Stimulated activated CD4-positive, alpha-beta T cell treated with anti-CD3 and anti-CD28 coated beads, Interleukin-15, amount 100 ng/mL, for 1 hour (primary cell): ENCODE measurements at regions not wholly inside any gene's neighbourhood (a gene's known extent, or its start where the extent isn't known, plus 50 kb on each side); places are given as distances from the start of the nearest gene placed in this dataset.

Experiments
- DNase-seq, 2 donors: peaks; one replicate each; pipeline ENCODE4 v3.0.0-alpha.2; 2020; ENCODE audit warnings: low read depth in 1 of 2, low spot score in 1 of 2

DNA sequence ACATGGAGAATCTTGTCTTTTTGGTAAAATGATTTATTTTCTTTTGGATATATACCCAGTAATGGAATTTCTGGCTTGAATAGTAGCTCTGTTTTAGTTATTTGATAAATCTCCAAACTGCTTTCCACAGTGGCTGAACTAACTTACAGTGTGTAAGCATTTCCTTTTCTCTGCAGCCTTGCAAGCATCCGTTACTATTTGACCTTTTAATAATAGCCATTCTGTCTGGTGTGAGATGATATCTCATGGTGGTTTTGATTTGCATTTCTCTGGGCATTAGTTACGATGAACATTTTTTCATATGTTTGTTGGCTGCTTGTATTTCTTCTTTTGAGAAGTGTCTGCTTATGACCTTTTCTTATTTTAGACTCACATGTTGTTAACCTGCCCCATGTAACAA, 190.2 kb downstream of the GALR1 start:
- DNase-seq = no peak

DNA sequence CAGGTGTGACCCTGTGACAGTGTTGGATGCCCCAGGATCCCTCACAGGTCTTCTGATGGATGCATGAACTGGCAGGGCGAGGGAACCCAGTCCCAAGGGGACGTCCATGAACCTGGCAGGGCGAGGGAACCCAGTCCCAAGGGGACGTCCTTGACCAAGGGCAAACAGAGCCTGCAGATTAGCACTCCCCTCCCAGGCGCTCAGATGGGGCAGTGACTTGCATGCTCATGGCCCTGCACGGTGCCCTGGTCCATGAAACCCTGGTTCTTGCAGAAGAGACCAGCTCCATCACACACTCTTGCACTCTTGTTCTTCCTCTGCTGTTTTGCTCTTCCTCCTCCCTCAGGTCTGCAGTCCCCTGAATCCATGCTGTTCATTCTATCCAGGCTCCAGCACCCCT, 192.7 kb downstream of the GALR1 start:
- no peak for DNase-seq

DNA sequence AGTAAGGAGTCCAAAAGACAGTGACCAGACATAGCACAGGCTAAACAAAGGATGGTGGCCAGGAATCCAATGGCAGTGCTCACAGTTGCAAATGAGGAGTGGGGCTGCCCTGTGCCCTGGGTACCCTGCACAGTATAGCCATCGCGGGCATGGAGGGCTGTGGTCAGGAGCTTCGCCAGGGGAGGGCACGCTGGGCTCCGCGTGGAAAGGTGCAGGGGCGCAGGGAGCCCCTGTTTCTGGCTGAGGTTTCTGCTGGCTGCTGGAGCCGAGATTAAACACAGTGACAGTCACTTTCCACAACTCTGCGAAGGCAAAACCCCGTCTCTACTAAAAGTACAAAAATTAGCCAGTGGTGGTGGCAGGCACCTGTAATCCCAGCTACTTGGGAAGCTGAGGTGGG, 194.7 kb downstream of the GALR1 start:
- no peak for DNase-seq

- DNase-seq = no peak
Measured at GRCh38 chr18:77448046-77448445, 198.4 kb downstream of the GALR1 start.

GRCh38 chr18:77455004-77455403, 205.4 kb downstream of the GALR1 start:
- no peak for DNase-seq

GRCh38 chr18:77457681-77458080, 208.0 kb downstream of the GALR1 start:
- no peak for DNase-seq

DNA sequence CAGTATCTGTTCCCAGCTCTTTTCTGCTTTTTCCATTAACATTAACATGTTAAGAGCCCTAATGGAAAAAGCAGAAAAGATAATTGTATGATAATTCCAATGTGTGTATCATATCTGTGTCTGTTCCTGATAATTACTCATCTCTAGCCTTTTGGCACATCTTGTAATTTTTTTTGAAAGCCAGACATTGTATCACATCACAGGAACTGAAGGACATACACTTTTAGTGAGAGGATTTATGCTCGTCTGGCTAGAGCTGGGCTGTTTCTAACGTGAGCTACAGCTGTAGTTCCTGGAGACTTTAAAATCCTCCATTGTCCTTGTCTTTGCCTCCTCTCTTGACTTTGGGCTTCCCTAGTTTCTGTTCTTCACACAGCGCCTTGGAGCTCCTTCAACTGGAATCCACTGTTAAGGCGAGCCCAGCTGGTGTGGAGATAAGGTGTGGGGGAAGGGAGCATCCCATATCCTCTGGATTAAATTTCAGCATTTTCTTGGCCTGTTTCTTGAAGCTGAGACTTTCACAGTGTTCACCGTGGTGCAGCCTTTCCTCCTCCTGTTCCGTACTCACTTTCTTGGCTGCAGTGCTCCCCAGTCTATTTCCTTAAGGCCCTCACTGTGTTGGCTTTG, 211.5 kb downstream of the GALR1 start:
- no peak for DNase-seq

- no peak for DNase-seq
Measured at GRCh38 chr18:77464917-77465316, 215.3 kb downstream of the GALR1 start.

GRCh38 chr18:77466890-77467289, 217.2 kb downstream of the GALR1 start:
- no peak for DNase-seq

- no peak for DNase-seq
Measured at GRCh38 chr18:77469131-77469530, 219.5 kb downstream of the GALR1 start.

DNA sequence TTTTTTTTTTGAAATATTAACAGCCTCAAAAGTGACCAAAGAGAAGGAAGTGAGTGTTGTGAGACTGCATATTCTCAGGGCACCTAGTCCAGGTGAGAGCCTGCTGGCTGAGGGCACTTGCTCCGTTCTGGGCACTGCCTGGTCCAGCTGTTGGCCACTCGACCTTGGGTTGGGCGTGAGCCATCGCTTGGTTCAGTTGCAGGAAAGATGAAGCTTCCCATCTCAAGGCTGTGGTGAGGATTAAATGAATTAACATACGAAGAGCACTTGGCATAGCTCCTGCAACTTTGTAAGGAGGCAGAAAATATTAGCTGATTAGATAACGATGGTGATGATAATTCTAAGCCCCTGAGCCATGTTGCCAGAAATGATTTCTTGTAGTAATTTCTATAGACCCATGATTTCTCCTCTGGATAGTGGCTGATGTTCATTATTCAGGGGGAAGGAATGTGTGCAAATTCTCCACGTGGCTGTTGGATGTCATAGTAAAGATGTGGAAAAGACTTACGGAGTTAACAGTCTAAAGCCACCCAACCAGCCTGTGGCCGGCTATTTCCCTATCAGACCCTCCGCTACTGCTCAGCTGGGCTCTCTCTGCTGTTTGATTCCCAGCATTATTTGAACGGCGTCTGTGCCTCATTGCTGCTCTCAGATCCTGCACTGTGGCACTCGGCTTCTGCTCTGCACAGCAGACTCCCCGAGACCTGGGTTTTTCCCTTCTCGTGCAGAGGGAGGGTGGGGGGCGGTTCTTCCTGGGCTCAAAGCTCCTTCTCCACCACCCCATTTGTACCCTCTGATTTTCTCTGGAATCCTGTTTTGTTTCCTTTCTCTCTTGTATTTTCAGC, 221.1 kb downstream of the GALR1 start:
- DNase-seq = no peak

GRCh38 chr18:77472509-77472908, 222.9 kb downstream of the GALR1 start:
- DNase-seq = no peak

DNA sequence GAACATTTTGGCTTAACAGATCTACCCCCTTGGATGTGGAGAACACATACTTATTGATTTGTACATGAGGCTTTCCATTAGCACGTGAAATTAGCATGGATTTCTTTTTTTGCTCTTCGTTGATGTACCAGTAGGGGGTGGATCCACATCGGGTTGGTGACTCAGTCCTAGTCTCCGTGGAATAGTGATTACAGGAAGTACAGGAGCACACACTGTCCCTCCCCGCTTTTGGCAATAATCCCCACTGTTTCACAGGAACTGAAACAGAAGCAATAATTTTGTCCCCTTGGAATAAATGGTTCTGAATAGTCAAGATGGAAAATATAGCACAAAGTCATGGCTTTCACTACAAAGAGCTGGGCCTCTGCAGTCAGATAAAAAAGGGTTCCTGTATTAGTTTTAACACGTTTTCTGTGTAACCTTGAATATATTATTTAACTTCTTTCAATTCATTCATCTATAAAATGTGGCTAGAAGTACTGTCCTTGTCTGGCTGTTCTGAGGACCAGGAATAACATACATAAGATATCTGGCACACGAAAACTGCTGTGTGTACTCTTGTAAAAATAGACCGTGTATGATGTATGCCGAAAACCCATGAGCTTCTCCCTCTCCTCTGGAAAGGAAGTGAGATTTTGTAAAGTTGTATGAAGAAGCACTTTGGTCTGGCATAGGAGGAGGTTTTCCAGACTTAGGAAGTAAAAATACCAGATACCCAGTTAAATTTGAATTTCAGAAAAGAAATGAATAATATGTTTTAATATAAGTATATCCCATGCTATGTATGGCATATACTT, 229.2 kb downstream of the GALR1 start:
- no peak for DNase-seq

GRCh38 chr18:77481541-77481940, 231.9 kb downstream of the GALR1 start:
- DNase-seq = no peak

DNA sequence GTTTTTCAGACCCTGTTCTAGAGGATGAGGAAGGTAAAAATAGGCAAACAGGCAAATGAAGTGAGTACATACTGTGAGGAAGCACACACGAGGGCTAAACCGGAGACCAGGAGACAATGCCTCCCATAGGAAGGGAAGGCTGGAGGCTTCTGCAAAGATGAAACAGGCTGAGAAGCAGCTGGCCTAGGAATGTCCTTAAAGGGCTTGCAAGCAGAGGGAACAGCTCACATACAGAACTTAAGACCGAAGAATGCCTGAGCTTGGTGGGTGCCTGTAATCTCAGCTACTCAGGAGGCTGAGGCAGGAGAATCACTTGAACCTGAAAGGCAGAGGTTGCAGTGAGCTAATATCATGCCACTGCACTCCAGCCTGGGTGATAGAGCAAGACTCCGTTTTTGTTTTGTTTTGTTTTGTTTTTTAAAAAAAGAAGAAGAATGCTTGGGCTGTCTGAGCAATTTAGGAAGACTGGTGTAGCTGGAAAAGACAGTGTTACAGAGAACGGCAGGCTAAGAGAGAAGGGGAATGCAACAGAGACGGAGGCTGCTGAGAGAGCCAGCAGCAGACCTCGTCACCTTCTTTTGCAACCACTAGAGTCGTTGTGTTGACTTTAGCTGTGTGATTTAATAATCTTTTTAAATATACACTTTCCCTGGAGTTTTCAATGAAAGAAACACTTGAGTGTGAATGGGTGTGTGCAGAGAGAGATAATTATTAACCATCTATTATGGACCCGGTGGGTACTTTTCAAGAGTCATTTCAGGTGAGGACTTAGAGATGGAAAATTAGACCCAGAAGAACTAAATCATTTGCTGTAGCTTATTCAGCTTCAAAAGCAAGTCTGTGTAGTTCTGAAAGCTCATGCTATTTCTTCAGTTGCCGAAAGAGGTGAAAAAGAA, 232.8 kb downstream of the GALR1 start:
- DNase-seq = no peak

DNA sequence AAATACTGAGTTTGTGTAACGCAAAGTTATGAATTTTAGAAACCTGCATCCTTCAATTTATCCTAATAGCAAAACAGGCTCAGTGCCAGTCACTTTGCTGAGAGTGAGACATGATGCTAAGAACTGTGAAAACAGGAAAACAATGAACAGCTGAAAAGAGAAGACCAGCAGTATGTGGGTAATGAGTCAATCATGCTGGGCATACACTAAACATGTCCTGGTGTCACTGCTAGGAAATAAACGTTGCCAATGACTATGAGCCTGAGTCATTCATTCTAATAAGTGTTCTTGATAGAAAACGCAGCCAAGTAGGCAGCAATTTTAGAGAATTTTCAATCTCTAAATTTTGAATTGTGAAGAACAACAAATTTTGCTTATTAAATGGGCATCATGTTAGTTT, 237.3 kb downstream of the GALR1 start:
- DNase-seq = no peak

DNA sequence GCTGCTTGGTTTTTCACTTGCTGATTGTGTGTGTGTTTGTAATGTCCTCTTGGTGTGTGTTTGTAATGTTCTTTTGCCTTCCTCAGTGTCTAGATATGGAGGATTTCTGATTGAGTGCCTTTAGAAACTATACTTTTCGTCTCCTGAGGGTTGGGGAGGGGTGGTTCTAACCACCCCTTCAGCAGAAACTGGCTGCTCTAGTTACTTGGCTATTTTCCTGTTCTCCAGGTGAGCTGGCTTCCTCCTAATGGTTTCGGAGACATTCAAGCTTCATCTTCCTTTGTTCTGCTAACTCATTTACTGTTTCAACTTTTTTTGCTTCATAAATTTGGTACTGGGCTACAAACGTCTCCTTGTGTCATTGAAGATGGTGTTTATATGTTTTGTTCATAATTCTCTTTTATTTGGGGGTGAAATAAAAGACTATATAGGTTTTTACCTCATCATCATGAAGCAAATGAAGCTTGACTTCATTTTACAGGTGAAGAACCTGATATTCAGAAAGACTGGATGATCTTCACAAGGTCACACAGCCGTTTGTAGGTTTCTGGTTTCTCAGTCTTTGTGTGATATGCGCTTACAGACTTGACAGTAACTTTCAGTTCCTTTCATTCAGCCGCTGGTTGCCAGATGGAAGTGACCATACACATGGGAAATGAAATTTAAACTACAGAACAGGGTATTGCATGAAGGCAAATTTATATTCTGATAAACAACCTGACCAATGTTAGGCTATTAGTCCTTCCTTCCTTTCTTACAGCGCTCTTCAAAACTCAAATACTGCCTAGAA, 238.5 kb downstream of the GALR1 start:
- no peak for DNase-seq

DNA sequence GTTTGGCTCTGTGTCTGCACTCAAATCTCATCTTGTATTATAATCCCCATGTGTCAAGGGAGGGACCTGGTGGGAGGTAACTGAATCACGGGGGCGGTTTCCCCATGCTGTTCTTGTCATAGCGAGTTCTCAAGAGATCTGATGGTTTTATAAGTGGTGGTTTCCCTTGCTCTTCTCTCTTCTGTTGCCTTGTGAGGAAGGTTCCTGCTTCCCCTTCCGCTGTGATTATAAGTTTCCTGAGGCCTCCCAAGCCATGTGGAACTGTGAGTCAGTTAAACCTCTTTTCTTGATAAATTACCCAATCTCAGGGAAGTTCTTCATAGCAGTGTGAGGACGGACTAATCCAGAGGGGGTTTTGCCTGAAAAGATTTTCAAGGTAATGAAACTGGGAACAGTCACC, 245.4 kb downstream of the GALR1 start:
- no peak for DNase-seq

DNA sequence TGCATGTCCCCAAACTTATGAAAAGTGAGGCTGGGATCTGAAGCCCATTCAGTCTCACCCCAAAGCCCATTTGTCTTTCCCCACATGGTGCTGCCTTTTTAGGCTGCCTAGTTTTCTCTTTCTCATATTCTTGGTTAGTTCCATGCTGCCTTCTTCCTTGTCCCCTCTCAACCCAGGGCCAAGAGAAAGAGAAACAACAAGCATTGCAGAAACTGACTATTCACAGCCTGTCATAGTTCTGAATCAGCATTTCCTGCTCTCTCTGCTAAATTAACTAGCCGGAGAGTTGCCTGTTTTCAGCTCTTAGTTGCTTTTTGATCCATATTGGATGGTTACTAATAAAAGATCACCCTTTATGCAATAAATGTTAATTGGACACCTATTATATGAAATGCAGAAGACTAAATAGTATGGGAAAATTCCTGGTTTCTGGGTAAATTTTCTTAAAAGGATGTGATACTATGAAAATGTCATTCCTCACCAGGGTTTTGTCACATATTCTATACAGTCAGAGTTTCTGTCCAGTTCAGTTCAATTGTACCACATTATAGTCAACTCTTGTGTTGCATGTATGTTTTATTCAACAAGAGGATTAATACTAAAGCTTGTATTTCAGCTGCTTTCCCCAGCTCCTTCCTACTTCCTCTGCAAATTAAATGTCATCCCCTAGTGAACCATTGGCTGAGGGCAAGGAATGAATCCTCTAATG, 246.5 kb downstream of the GALR1 start:
- no peak for DNase-seq

- no peak for DNase-seq
Measured at GRCh38 chr18:77501266-77501665, 251.6 kb downstream of the GALR1 start.
